DOHH2 (cell line): ENCODE measurements at regions not wholly inside any gene's neighbourhood (a gene's known extent, or its start where the extent isn't known, plus 50 kb on each side); places are given as distances from the start of the nearest gene placed in this dataset.

Experiments
- H3F3A ChIP-seq: fragments of 200-600 bp; sonication (generic), shearing (Covaris generic); 2 replicates; pipeline ENCODE4 v1.6.0; 2016; ENCODE audit warnings: antibody characterized with exemption, mild to moderate bottlenecking; ENCODE audit not compliant: control insufficient read depth, insufficient read depth
- H3K27ac ChIP-seq: fragments of 200-600 bp; sonication (generic); 2 replicates; pipeline ENCODE4 v1.5.1; 2014; ENCODE audit warnings: low read depth, mild to moderate bottlenecking, low read length, moderate library complexity
- H3K27me3 ChIP-seq: fragments of 200-600 bp; sonication (generic); 2 replicates; pipeline ENCODE4 v1.6.1; 2014; ENCODE audit warnings: mild to moderate bottlenecking, low read length, mixed read lengths; ENCODE audit not compliant: control insufficient read depth
- H3K36me3 ChIP-seq: fragments of 200-600 bp; sonication (generic); 2 replicates; pipeline ENCODE4 v1.6.1; 2014; ENCODE audit warnings: mild to moderate bottlenecking, low read length, moderate library complexity, mixed read lengths; ENCODE audit not compliant: control insufficient read depth
- H3K4me1 ChIP-seq: fragments of 200-600 bp; sonication (generic); 2 replicates; pipeline ENCODE4 v1.6.1; 2014; ENCODE audit warnings: mild to moderate bottlenecking, low read length, mixed read lengths; ENCODE audit not compliant: control insufficient read depth
- H3K4me2 ChIP-seq: fragments of 200-600 bp; sonication (generic); 2 replicates; pipeline ENCODE4 v1.6.0; 2014; ENCODE audit warnings: mild to moderate bottlenecking, low read length, moderate library complexity
- H3K4me3 ChIP-seq: fragments of 200-600 bp; sonication (generic); 2 replicates; pipeline ENCODE4 v1.5.1; 2014; ENCODE audit warnings: mild to moderate bottlenecking, low read length, mixed read lengths
- H3K79me2 ChIP-seq: fragments of 200-600 bp; sonication (generic); 2 replicates; pipeline ENCODE4 v1.6.1; 2014; ENCODE audit warnings: mild to moderate bottlenecking, low read length, mixed read lengths; ENCODE audit not compliant: control insufficient read depth
- H3K9me2 ChIP-seq: fragments of 200-600 bp; sonication (generic); replicated peaks from 2 replicates; pipeline ENCODE4 v1.6.1; 2014; ENCODE audit warnings: mild to moderate bottlenecking, low read length, mixed read lengths; ENCODE audit not compliant: control insufficient read depth
- H3K9me3 ChIP-seq: fragments of 200-600 bp; sonication (generic); 2 replicates; pipeline ENCODE4 v1.6.1; 2014; ENCODE audit warnings: antibody characterized with exemption, low read length, mixed read lengths; ENCODE audit not compliant: control insufficient read depth, insufficient read depth
- H4K20me1 ChIP-seq: fragments of 200-600 bp; sonication (generic); 2 replicates; pipeline ENCODE4 v1.6.0; 2014; ENCODE audit warnings: low read depth, mild to moderate bottlenecking, antibody characterized with exemption, low read length, moderate library complexity; ENCODE audit not compliant: control insufficient read depth, insufficient read depth
- CTCF ChIP-seq: fragments of 200-600 bp; sonication (generic); IDR thresholded peaks from one replicate; pipeline ENCODE4 v1.5.1; 2014; ENCODE audit warnings: antibody characterized with exemption, mild to moderate bottlenecking, low read depth, low read length; ENCODE audit not compliant: poor library complexity, severe bottlenecking
- EZH2phosphoT487 ChIP-seq: fragments of 200-600 bp; sonication (generic); IDR thresholded peaks from 2 replicates; pipeline ENCODE4 v1.6.1; 2017; ENCODE audit warnings: borderline replicate concordance, mild to moderate bottlenecking, antibody characterized with exemption, low read length, moderate library complexity, mixed read lengths

GRCh38 chr1:168484083-168484482 lies 59.7 kb downstream of the XCL2 start:
- no peaks in the 10 kb centered on the region for H3K4me1 ChIP-seq
- no peaks in the 10 kb centered on the region for H4K20me1 ChIP-seq
- H3K4me3 ChIP-seq = no peak overlapping the region
- TF ChIP-seq CTCF (no peak), EZH2phosphoT487 (no peak)
- H3K27ac ChIP-seq = no peak overlapping the region
- H3K36me3 ChIP-seq = no peaks in the 10 kb centered on the region
- no peaks in the 10 kb centered on the region for H3K27me3 ChIP-seq
- H3F3A ChIP-seq = no peaks in the 10 kb centered on the region
- H3K9me2 ChIP-seq = no peaks in the 10 kb centered on the region
- H3K9me3 ChIP-seq = no peaks in the 10 kb centered on the region
- no peak overlapping the region for H3K4me2 ChIP-seq
- H3K79me2 ChIP-seq = no peaks in the 10 kb centered on the region

GRCh38 chr1:168483539-168483938 lies 60.3 kb downstream of the XCL2 start:
- Histone ChIP-seq H3K4me3 (no peak overlapping the region), H3K4me2 (no peak overlapping the region), H3F3A (no peaks in the 10 kb centered on the region), H3K79me2 (no peaks in the 10 kb centered on the region), H3K27ac (no peak overlapping the region), H3K27me3 (no peaks in the 10 kb centered on the region), H3K4me1 (no peaks in the 10 kb centered on the region), H4K20me1 (no peaks in the 10 kb centered on the region), H3K9me2 (no peaks in the 10 kb centered on the region), H3K36me3 (no peaks in the 10 kb centered on the region), H3K9me3 (no peaks in the 10 kb centered on the region)
- TF ChIP-seq EZH2phosphoT487 = no peak
- TF ChIP-seq CTCF = no peak

- Histone ChIP-seq H3K27me3 (no peaks in the 10 kb centered on the region), H3K4me3 (no peak overlapping the region), H3K9me2 (no peaks in the 10 kb centered on the region), H3K79me2 (no peaks in the 10 kb centered on the region), H3F3A (no peaks in the 10 kb centered on the region), H3K27ac (no peak overlapping the region), H3K4me1 (no peaks in the 10 kb centered on the region), H3K36me3 (no peaks in the 10 kb centered on the region), H3K9me3 (no peaks in the 10 kb centered on the region), H3K4me2 (no peak overlapping the region), H4K20me1 (no peaks in the 10 kb centered on the region)
- TF ChIP-seq CTCF = no peak
- no peak for TF ChIP-seq EZH2phosphoT487
Observed at GRCh38 chr1:168482106-168482505, 61.7 kb downstream of the XCL2 start.

- no peaks in the 10 kb centered on the region for H3K9me3 ChIP-seq
- no peaks in the 10 kb centered on the region for H3K9me2 ChIP-seq
- H3K4me1 ChIP-seq = no peaks in the 10 kb centered on the region
- no peak overlapping the region for H3K4me2 ChIP-seq
- H3K27me3 ChIP-seq = no peaks in the 10 kb centered on the region
- no peaks in the 10 kb centered on the region for H4K20me1 ChIP-seq
- no peaks in the 10 kb centered on the region for H3K36me3 ChIP-seq
- H3F3A ChIP-seq = no peaks in the 10 kb centered on the region
- no peaks in the 10 kb centered on the region for H3K79me2 ChIP-seq
- TF ChIP-seq CTCF = no peak
- TF ChIP-seq EZH2phosphoT487 = no peak
- no peak overlapping the region for H3K4me3 ChIP-seq
- no peak overlapping the region for H3K27ac ChIP-seq
Observed at GRCh38 chr1:168481586-168481985, 62.2 kb downstream of the XCL2 start.
